Superior temporal gyrus (tissue), 1 donor: ENCODE measurements at regions not wholly inside any gene's neighbourhood (a gene's known extent, or its start where the extent isn't known, plus 50 kb on each side); places are given as distances from the start of the nearest gene placed in this dataset.
A peak's percentile ranks its signal among the peaks of the same experiment; 100 is the strongest.

ENCODE experiments used
- DNase-seq: peaks from one replicate; pipeline ENCODE4 v3.0.0-alpha.2; 2016; ENCODE audit errors: extremely low spot score

- DNase-seq: no peak
Measured at GRCh38 chr12:124096109-124096508, 123.1 kb downstream of the ZNF664 start.

DNA sequence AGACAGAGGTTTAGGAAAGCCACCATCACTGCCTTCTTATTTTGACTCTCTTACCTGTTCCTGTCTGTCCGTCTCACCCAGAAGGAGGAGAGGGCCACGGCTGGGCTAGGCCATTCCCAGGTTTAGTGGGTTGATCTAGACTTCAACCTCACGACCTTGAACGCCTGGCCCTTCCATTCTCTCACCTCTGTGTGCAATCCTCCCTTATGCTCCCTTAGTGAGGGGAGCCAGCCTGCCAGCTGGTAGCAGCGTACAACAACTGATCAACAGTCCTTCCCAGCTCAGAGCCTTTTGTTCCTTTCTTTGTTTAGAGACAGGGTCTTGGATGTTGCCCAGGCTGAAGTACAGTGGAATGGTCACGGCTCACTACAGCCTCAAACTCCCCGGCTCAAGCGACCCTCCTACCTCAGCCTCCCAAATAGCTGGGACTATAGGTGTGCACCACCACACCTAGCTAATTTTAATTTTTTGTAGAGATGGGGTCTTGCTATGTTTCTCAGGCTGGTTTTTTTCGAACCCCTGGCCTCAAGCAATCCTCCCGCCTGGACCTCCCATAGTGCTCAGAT, 123.9 kb downstream of the ZNF664 start:
- DNase-seq: no peak

GRCh38 chr12:124097701-124098100, 124.7 kb downstream of the ZNF664 start:
- no peak for DNase-seq

DNA sequence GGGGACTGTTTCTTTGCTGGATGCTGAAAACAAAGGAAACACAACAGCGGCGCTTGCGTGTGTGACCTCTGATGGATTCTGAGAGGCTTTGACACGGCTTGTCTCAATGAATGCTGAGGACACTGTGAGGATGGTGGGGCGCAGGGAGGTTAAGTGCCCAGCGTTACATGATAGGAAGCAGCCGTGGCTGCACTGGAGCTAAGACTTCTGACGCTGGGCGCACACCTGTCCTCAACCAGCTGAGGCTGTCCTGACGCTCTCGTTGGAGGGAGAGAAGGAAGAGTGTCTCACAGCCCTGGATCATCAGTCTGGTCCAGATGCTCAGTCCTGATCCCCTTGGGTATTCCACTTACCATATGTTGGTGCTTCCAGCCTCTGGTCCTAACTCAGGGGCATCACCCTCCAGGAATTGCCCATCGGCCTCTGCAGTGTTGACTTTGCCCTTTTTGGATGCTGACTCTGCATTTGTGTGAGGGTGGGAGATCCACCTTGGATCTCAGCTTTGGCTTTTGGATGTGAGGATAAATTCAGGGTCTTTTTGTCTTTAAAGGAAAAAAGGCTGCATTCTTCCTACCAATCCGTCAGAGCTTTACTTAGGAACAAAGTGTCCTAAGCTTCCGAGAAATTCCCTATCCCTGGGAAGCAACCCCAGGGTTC, 125.2 kb downstream of the ZNF664 start:
- peak; percentile 36 for DNase-seq

DNA sequence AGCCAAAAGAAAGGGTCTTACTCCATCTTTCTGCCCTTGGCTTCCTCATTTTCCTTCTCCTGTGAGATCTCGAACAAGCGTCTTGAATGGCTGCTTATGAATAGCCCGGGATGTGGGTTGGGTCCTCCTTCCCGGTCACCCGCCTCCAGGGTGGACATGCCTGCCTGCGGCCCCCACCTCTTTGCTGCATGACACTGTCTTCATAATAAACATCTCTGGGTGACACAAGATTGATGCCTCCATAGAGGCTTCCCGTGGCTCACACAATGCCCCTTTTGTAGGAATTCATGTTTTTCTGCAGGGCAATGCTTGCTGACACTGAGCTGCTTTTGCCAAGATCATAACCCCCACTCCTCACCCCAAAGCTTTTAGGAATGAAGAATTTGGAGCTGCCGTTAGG, 125.9 kb downstream of the ZNF664 start:
- peak; percentile 70 for DNase-seq

- DNase-seq: no peak
Measured at GRCh38 chr12:124099661-124100060, 126.6 kb downstream of the ZNF664 start.

DNA sequence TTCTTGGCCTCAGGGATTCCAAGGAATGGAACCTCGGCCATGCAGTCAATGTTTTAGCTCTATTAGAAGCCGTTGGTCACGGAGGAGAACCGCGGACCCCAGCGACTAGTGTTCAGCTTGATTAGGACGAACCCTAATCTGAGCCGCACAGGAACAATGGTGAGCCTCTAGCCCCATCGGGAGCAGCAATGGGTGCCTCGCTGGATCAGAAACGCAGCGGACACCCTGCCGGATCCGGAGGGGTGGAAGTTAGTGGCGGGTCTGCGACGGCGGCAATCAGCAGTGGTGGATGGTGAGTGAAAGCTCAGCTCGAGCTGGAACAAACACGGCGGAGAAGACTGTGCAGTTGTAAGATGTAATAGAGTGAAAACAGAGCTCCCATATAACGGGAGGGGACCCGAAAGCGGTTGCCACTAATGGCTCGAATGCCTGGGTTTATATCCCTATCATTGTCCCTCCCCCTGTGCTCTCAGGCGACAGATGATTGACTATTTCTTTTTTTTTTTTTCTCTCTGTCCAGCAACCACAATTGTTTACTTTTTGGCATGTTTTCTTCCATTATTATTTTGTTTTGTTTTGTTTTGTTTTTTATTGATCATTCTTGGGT, 127.7 kb downstream of the ZNF664 start:
- DNase-seq: no peak

DNA sequence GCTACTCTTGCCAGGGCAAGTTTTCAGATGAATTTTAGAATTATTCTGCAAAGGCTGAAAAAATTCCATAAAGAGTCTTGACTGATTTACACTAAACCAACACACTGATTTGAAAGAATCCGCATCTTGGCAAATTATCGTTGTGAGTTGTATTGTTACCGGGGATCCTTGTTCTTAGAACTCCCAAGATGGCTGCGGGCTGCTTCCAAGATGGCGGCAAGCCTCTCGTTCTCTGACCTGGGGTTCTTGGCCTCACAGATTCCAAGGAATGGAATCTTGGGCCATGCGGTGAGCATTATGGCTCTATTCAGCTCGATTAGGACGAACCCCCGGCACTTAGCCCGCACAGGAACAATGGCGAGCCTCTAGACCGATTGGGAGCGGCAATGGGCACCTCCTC, 132.5 kb downstream of the ZNF664 start:
- DNase-seq: no peak

DNA sequence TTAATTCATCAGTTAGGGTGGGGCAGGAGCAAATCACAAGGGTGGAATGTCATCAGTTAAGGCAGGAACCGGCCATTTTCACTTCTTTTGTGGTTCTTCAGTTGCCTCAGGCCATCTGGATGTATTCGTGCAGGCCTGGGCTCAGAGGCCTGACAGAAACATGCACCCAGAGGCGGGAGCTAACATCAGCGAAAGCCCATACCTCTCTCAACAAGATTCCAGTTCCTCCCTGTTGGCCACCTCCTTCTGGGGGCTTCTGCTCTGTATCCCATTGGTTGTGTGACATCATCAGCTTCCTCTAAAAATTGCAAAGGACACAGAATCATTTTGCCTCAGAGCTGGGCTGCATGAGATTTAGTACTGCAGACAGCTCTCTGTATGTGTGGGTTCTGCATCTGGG, 134.3 kb downstream of the ZNF664 start:
- no peak for DNase-seq

DNA sequence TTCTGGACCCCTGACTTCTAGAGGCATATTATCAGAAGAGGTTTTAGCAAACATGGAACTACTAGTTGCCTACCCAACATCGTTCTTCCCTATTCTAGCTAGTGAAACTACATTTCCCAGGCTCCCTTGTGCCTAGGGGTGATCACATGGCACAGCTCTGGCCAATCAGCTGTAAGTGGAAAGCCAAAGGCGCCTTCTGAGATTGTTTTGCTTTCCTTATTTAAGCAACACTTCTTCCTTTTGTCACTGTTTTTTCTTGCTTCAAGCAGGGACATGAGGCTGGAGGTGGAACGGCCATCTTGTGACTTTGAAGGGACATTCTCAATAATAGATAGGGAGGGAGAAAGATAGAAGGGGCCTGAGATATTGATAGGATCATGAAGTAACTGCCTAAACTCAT, 136.7 kb downstream of the ZNF664 start:
- no peak for DNase-seq

- DNase-seq: no peak
Measured at GRCh38 chr12:124110372-124110883, 137.4 kb downstream of the ZNF664 start.

DNA sequence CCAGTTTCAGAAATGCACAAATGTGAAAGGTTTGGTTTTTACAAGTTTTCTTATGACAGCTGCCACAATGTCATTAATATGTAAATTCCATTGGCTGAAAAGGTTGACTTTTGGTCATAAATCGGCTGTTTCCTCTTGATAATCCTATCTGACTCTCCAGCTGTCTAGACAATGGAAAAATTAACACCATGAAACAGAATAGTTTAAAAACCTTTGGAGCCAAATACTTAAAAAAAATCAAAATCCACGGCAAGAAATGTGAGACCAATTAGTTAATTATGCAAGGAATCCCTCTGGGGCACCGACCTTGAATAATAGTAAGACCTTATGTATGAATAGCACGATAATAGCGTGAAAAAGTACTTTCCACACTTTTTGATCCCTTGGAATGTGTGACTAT, 138.0 kb downstream of the ZNF664 start:
- no peak for DNase-seq

GRCh38 chr12:124114316-124114715, 141.3 kb downstream of the ZNF664 start:
- no peak for DNase-seq

GRCh38 chr12:124115496-124115895, 142.5 kb downstream of the ZNF664 start:
- DNase-seq: no peak

GRCh38 chr12:124115976-124116690, 143.1 kb downstream of the ZNF664 start:
- DNase-seq: no peak

- DNase-seq: no peak
Measured at GRCh38 chr12:124120739-124121138, 147.7 kb downstream of the ZNF664 start.

DNA sequence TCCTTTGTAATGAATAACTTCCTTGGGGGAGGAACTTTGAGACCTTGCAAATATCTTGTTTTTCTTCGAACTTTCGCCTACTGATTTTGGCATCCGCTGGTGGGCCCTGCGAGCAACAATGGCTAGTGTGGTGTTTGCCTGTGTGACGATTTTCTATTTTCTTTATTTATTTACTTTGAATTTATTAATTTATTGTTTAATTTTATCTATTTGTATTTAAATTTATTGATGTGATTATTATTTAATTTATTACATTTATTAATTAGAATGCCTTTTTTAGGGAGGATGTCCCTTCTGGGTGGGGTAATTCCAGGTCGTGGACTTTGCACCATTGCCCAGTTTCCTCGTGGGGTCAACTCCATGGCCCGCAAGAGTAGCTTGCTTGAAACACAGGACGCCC, 149.7 kb downstream of the ZNF664 start:
- no peak for DNase-seq

DNA sequence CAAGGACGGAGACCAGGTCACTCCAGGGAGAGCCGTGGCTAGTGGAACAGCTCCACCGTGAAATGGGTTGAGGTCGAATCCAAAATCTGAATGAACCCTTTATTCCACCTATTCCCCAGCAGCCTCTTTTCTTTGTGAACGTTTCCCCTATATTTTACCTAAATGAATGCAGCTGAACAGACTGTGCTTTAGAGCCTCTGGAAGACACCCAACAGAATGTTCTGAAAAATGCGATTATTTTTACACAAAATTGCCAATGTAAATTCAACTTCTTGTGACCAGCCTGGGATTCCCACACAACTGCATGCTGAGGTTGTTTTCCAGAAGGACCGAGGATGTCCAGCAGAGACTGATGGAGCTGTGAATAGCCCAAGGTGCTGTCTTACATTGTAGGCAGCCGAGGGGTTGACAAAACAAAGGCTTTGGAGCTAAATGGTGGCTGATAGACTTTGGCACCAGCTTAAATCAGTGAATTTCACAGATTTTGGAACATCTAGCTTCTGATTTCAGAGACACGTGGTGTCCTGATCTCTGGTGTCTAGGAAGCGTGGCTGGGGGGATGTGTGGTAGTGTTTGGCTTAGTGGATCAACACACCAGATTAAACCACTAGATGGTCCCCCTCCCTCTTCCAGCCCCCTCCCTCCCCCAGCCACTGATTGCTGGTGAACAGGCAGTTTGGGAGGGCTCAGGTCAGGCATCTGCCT, 150.4 kb downstream of the ZNF664 start:
- peak; percentile 50 for DNase-seq

- DNase-seq: peak; percentile 21
Measured at GRCh38 chr12:124125203-124125871, 152.3 kb downstream of the ZNF664 start.

- DNase-seq: no peak
Measured at GRCh38 chr12:124126950-124127655, 154.1 kb downstream of the ZNF664 start.

DNA sequence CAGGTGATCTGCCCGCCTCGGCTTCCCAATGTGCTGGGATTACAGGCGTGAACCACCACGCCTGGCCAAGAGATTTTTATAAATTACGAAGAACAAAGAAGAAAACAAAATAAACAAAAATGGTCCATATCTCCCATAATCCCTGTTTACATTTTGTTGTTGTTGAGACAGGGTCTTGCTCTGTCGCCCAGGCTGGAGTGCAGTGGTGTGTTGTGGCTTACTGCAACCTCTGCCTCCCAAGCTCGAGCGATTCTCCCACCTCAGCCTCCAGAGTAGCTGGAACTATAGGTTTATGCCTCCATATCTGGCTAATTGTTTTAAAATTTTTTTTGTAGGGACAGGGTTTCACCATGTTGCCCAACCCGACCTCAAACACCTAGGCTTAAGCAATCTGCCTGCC, 156.1 kb downstream of the ZNF664 start:
- DNase-seq: no peak
